NCI-H187 treated with DMSO at 0.1 percent for 48 hours (cell line): ENCODE measurements at regions not wholly inside any gene's neighbourhood (a gene's known extent, or its start where the extent isn't known, plus 50 kb on each side); places are given as distances from the start of the nearest gene placed in this dataset.

Experiments
- DNase-seq: peaks from one replicate; lab custom pipeline; 2025; lab: John Stamatoyannopoulos, UW

- no peak for DNase-seq
Observed at GRCh38 chr4:179465131-179465797, 2023.0 kb upstream of the AGA start.

GRCh38 chr4:179467878-179468277 lies 2025.6 kb upstream of the AGA start:
- DNase-seq: no peak

GRCh38 chr4:179472164-179472563 lies 2029.9 kb upstream of the AGA start:
- no peak for DNase-seq

GRCh38 chr4:179478608-179479007 lies 2036.4 kb upstream of the AGA start:
- DNase-seq: no peak

- no peak for DNase-seq
Observed at GRCh38 chr4:179485781-179486180, 2043.5 kb upstream of the AGA start.

- DNase-seq: no peak
Observed at GRCh38 chr4:179486570-179487335, 2044.5 kb upstream of the AGA start.

GRCh38 chr4:179492260-179493080 lies 2050.2 kb upstream of the AGA start:
- DNase-seq: no peak

- no peak for DNase-seq
Observed at GRCh38 chr4:179503976-179504375, 2061.7 kb upstream of the AGA start.

GRCh38 chr4:179509489-179509888 lies 2067.3 kb upstream of the AGA start:
- no peak for DNase-seq

- no peak for DNase-seq
Observed at GRCh38 chr4:179521952-179522351, 2079.7 kb upstream of the AGA start.

- no peak for DNase-seq
Observed at GRCh38 chr4:179530958-179531357, 2088.7 kb upstream of the AGA start.

GRCh38 chr4:179536694-179537093 lies 2094.5 kb upstream of the AGA start:
- no peak for DNase-seq

- no peak for DNase-seq
Observed at GRCh38 chr4:179539641-179540040, 2097.4 kb upstream of the AGA start.

GRCh38 chr4:179543771-179544170 lies 2101.5 kb upstream of the AGA start:
- no peak for DNase-seq

- DNase-seq: no peak
Observed at GRCh38 chr4:179544496-179544895, 2102.3 kb upstream of the AGA start.

GRCh38 chr4:179552131-179552530 lies 2109.9 kb upstream of the AGA start:
- DNase-seq: no peak

GRCh38 chr4:179563741-179564140 lies 2121.5 kb upstream of the AGA start:
- DNase-seq: no peak

GRCh38 chr4:179569549-179569948 lies 2127.3 kb upstream of the AGA start:
- no peak for DNase-seq

- no peak for DNase-seq
Observed at GRCh38 chr4:179582164-179582905, 2140.1 kb upstream of the AGA start.

- DNase-seq: no peak
Observed at GRCh38 chr4:179583221-179583620, 2141.0 kb upstream of the AGA start.

- DNase-seq: no peak
Observed at GRCh38 chr4:179584101-179584500, 2141.9 kb upstream of the AGA start.

- DNase-seq: no peak
Observed at GRCh38 chr4:179585761-179586160, 2143.5 kb upstream of the AGA start.
